Fibroblast of peridontal ligament (primary cell): ENCODE measurements at regions not wholly inside any gene's neighbourhood (a gene's known extent, or its start where the extent isn't known, plus 50 kb on each side); places are given as distances from the start of the nearest gene placed in this dataset.

Experiments used
- DNase-seq: peaks from one replicate; pipeline ENCODE4 v3.0.0-alpha.2; 2010; ENCODE audit errors: extremely low read depth

DNA sequence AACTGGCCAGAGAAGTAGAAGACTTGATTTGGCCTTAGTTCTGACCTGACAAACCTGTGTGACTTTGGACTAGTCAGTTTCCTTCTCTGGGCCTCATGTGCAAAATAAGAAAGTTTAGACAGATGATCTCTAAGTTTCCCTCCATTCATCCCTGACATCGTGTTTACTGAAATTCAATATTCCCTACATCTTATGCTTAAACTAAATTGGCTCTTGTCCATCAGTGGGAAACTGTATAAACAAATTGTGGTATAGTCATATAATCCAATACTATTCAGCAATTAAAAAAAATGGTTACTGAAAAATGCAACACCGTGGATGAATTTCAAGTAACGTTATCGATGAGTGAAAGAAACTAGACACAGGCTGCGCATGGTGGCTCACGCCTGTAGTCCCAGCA, 64.4 kb upstream of the HRH1 start:
- peak; percentile 67 for DNase-seq

DNA sequence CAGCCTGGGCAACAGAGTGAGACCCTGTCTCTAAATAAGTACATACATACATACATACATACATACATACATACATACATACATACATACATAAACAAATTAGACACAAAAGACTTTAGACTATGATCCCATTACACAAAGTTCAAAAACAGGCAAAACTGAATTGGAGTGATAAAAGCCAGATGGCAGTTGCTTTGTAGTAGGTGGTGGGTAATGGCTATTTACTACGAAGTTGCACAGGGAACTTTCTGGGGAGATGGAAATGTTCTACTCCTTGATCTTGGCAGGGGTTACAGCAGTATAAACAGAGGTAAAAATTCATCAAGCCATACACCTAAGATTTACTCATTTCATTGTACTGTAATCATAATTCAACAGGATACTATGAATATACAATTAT, 63.7 kb upstream of the HRH1 start:
- no peak for DNase-seq

DNA sequence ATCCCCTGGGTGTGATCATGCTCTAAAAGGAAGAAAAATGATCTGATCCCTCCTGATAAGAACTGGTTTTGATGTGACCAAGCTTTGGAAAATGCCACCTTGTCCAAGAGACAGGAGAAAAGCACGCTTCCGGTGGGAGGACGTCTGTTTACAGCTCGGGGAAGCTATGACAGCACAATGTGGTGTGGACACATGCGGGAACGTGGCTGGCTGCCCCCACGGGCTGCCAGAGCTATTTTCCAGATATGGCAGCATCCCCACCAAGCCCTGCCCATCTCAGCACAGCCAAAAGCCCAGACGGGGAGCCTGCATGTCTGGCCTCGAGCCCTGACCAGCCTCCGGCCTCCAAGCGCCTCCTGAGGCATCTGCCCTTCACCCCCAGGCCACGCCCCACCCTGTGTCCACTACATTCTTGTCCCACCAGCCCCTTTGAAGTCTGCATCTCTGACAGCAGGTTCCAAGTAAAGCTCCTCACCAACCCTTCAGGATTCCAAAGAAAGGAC, 63.2 kb upstream of the HRH1 start:
- no peak for DNase-seq

DNA sequence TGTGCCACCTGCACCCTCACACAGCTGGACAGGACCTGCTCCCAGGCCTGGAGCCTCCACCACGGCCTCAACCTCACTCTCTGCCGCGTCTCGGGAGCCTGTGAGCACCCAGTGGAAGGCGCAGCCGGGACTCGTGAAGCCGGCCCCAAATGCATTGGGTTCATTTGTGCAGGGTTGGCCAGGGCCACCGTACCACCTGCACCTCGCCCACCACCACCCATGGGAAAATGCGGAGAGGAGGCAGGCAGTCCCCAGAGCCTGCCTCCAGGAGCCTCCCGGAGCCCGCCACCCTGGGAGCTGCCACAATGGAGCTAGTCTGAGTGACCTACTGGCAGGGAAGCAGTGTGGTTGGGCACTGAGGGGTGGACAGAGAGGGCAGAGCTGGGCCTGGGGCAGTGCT, 62.5 kb upstream of the HRH1 start:
- no peak for DNase-seq

DNA sequence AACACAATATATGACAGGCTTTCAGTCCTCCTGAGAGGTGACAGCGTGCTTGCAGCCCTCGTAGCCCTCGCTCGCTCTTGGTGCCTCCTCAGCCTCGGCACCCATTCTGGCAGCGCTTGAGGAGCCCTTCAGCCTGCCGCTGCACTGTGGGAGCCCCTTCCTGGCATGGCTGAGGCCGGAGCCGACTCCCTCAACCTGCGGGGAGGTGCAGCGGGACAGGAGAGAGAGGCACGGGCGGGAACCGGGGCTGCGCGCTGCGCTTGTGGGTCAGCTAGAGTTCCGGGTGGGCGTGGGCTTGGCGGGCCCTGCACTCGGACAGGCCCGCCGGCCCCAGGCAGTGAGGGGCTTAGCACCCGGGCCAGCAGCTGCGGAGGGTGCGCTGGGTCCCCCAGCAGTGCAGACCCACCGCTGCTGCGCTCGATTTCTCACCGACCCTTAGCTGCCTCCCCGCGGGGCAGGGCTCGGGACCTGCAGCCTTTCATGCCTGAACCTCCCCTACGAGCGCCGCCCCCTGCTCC, 60.4 kb upstream of the HRH1 start:
- DNase-seq = no peak

DNA sequence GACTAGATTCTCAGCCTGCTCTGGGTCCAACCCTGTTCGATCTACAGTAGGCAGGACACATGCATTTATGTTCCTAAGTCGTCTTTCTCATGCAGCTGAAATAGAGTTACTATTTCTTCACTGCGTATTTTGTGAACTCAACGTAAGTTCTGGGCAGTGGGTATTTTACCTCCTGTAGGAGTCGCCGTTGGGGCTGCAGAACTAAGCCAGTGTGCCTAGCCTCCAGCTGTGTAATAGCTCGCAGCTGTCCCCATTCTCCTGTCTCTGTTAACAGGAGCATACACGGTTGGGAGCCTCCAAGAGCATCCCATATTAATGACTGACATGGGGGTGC, 58.4 kb upstream of the HRH1 start:
- DNase-seq = peak; percentile 12

DNA sequence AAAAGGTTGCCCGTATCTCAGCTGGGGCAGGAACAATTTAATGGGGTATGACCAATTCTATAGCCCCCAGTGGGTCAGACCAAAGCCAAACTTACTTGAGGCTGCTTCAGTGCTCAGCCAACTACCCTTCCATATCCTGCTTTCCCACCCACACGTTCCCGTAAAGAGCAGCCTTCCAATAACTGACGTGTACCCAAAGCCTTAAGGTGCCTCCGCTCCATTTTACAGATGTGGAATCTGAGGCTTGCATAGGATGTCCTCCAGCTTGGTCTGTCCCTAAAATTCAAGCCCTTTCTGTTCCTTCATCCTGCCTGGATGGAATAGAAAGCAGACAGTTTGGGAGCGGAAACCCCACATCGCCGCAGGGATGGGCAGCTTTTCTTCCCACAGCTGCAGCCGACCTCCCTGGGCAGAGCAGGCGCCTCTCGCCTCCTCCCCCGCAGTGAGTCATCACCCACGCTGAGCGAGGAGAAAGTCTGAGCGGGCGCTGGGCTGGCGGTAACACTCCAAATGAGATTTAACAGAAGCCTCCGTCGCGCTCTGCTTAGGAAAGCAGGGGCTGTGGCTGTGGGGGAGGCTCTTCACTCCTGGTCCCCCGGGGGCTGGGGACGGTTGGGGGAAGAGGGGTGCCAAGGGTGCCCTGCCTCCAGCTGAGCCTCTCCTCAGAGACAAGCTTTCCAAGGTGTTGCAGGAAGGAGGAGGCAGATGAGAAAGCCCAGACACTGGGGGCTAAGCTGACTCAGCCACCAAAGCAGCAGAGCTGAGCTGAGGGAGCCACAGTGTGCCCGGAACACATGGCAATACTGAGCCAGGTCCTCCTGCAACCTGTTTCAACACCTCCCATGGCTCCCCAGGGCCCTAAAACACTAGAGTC, 57.8 kb upstream of the HRH1 start:
- peak; percentile 80 for DNase-seq

DNA sequence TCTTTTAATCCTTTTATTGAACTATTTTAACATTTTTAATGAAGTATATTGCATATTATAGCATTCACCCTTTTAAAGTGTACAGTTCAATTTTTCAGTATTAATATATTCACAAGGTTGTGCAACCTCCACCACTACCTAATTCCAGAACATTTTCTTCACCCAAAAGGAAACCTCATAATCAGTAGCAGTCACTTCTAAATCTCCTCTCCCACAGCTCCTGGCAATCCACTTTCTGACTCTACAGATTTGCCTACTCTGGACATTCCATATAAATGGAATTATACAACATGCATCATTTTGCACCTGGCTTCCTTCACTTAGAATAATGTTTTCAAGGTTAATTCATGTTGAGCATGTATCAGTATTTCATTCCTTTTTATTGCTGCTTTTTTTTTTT, 55.0 kb upstream of the HRH1 start:
- no peak for DNase-seq
